ENCODE measurements at regions not wholly inside any gene's neighbourhood (a gene's known extent, or its start where the extent isn't known, plus 50 kb on each side); places are given as distances from the start of the nearest gene placed in this dataset.
A peak's percentile ranks its signal among the peaks of the same experiment; 100 is the strongest.

DNA sequence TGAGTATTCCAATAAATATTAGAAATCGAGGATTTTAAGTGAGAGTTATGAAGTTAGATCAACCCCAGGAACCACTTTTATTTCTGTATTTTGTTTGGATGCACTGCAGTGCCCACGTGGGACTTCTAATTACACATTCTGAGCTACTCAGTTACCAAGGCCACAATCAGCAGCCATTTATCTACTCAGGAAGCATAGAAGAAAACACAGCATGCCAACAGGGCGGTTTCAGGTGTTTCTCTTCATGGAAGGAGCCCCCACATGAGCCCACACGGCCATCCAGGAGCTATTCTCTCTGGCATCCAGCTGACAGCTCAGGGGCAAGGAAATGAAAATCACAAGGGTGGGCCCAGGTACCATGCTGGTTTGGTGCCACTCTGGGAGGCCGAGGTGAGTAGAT lies 266.5 kb upstream of the MKLN1 start:
- ChIA-PET POLR2A (no interaction called here), CTCF (interaction anchor here (0.8 kb wide), 1 partner anchor 10 kb away, joined by 4 read pairs; no protein-coding TSS in a partner anchor)
- TF ChIP-seq, protein P1, sequence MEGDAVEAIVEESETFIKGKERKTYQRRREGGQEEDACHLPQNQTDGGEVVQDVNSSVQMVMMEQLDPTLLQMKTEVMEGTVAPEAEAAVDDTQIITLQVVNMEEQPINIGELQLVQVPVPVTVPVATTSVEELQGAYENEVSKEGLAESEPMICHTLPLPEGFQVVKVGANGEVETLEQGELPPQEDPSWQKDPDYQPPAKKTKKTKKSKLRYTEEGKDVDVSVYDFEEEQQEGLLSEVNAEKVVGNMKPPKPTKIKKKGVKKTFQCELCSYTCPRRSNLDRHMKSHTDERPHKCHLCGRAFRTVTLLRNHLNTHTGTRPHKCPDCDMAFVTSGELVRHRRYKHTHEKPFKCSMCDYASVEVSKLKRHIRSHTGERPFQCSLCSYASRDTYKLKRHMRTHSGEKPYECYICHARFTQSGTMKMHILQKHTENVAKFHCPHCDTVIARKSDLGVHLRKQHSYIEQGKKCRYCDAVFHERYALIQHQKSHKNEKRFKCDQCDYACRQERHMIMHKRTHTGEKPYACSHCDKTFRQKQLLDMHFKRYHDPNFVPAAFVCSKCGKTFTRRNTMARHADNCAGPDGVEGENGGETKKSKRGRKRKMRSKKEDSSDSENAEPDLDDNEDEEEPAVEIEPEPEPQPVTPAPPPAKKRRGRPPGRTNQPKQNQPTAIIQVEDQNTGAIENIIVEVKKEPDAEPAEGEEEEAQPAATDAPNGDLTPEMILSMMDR (IDR thresholded peaks at IDR 0.05; ENCODE audit: insufficient read depth, low read depth, low read length) = no peak

DNA sequence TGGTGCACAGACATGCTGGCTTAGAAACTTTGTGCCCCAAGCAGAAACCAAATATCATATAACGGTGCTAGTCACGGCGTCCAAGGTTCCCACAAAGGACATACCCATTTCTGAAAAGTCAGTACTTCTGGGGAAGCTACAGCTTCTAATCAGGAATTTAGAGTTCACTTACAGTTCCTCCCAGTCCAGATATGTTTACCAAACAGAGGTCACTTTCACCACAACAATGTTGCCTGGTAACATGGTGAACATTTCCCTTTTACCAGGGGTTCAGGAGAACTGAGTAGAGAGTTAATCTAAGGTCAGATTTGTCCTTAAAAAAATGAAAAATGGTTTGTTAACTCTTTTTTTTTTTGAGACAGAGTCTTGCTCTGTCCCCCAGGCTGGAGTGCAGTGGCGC lies 265.9 kb upstream of the MKLN1 start:
- TF ChIP-seq, protein P1 (IDR thresholded peaks at IDR 0.05; ENCODE audit: insufficient read depth, low read depth, low read length) = no peak
- DNase-seq (ENCODE audit: low read depth) = no peak
- H3K27me3 ChIP-seq (ENCODE audit: control insufficient read depth, insufficient read depth, low read length) = no peaks in the 10 kb centered on the region
- no peak overlapping the region for H3K4me3 ChIP-seq (ENCODE audit: low read depth, low read length)
- peaks cover 2% of the 10 kb centered on the region; the same call in 1 of the 2 replicates for H3K36me3 ChIP-seq (ENCODE audit: control insufficient read depth, insufficient read depth, low read length)
- ChIA-PET POLR2A (no interaction called here), CTCF (interaction anchor here (0.8 kb wide), 1 partner anchor 10 kb away, joined by 4 read pairs; no protein-coding TSS in a partner anchor)

More for the DNA sequence above, 266.5 kb upstream of the MKLN1 start:
- DNase-seq (ENCODE audit: low read depth) = no peak
- Histone ChIP-seq H3K27me3 (ENCODE audit: control insufficient read depth, insufficient read depth, low read length) (no peaks in the 10 kb centered on the region), H3K4me3 (ENCODE audit: low read depth, low read length) (no peak overlapping the region), H3K36me3 (ENCODE audit: control insufficient read depth, insufficient read depth, low read length) (peaks cover 2% of the 10 kb centered on the region; the same call in 1 of the 2 replicates)

DNA sequence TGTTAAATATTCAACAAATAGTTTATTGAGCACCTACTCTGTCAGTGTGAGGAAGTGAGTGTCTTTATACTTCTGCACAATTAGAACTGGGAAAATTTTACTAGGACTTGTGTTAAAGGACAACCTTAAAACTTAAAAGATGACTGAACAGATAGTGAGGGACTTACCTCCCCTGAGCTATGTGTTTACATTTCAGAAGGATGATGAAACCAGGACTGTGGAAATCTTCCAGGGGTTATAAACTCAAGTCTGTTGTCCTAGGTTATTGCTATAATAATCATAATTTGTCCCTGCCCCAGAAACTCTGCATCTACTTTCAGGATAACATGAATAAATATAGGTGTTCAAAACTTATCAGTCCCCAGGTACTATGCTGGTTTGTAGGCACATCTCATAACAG lies 261.0 kb upstream of the MKLN1 start:
- H3K4me3 ChIP-seq (ENCODE audit: low read depth, low read length) = no peak overlapping the region

DNA sequence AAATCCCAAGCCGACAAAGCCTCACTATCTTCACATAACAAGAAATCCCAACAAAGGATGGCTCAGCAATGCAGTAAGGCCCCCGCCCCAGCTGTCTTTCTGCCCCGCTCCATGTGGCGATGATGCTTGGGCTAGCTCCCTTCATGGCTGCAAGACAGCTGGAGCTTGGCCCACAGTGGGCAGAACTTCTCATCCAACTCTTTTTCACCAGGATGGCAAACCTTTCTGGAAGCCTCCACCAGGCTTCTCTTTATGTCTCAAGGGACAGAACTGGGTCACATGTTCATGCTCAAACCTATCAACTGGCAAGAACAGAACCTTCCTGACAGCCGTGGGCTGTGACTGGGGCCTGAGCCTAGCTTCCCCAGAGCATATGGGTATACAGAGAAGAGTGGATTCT lies 260.5 kb upstream of the MKLN1 start:
- POLR2A ChIA-PET = no interaction called here
- TF ChIP-seq, protein P1 (IDR thresholded peaks at IDR 0.05; ENCODE audit: insufficient read depth, low read depth, low read length) = no peak
- CTCF ChIA-PET = interaction anchor here (0.6 to 2.2 kb wide), 6 partner anchors 9 to 173 kb away, joined by 3 to 5 read pairs (median 4); no protein-coding TSS in a partner anchor
- no peak for DNase-seq (ENCODE audit: low read depth)
- no peaks in the 10 kb centered on the region for H3K27me3 ChIP-seq (ENCODE audit: control insufficient read depth, insufficient read depth, low read length)
- H3K4me3 ChIP-seq (ENCODE audit: low read depth, low read length) = no peak overlapping the region
- no peaks in the 10 kb centered on the region for H3K36me3 ChIP-seq (ENCODE audit: control insufficient read depth, insufficient read depth, low read length)

More for the DNA sequence above, 261.0 kb upstream of the MKLN1 start:
- Histone ChIP-seq H3K36me3 (ENCODE audit: control insufficient read depth, insufficient read depth, low read length) (no peaks in the 10 kb centered on the region), H3K27me3 (ENCODE audit: control insufficient read depth, insufficient read depth, low read length) (no peaks in the 10 kb centered on the region)
- TF ChIP-seq, protein P1 (IDR thresholded peaks at IDR 0.05; ENCODE audit: insufficient read depth, low read depth, low read length) = no peak
- POLR2A ChIA-PET = no interaction called here
- CTCF ChIA-PET = interaction anchor here (1.3 to 2.2 kb wide), 3 partner anchors 9 to 26 kb away, joined by 4 to 5 read pairs (median 4); no protein-coding TSS in a partner anchor
- DNase-seq (ENCODE audit: low read depth) = no peak

DNA sequence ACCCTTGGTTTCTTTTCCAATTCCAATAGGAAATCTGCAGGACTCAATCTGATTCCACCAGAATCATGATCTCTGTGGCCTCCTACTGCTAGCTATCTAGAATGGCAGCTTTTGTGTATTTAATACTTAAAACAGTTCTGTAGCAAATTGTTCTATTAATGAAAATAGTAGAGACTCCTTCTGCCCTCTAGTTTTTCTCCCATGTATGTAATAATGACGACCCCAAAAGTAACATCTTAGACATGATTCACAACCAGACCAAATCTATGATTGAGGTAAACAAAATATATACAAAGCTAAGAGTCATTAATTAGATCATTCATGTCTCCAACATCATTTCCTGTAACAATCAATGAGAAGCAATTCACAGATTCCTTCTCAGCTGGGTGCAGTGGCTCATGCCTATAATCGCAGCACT lies 259.1 kb upstream of the MKLN1 start:
- H3K4me3 ChIP-seq (ENCODE audit: low read depth, low read length) = no peak overlapping the region
- TF ChIP-seq, protein P1 (IDR thresholded peaks at IDR 0.05; ENCODE audit: insufficient read depth, low read depth, low read length) = peak; percentile 65
- no peaks in the 10 kb centered on the region for H3K27me3 ChIP-seq (ENCODE audit: control insufficient read depth, insufficient read depth, low read length)
- no peak for DNase-seq (ENCODE audit: low read depth)
- H3K36me3 ChIP-seq (ENCODE audit: control insufficient read depth, insufficient read depth, low read length) = no peaks in the 10 kb centered on the region
- ChIA-PET CTCF (interaction anchor here (0.8 to 2.9 kb wide), 24 partner anchors 10 to 586 kb away, joined by 3 to 18 read pairs (median 4); no protein-coding TSS in a partner anchor), POLR2A (interaction anchor here (0.5 to 1.1 kb wide), 2 partner anchors 157 to 206 kb away, joined by 3 to 8 read pairs; no protein-coding TSS in a partner anchor)

All from BJ (cell line).